IMR-90 (cell line): ENCODE measurements at regions not wholly inside any gene's neighbourhood (a gene's known extent, or its start where the extent isn't known, plus 50 kb on each side); places are given as distances from the start of the nearest gene placed in this dataset.

Experiments used
- BHLHE40 ChIP-seq: fragments of 150-350 bp; IDR thresholded peaks from 2 replicates; pipeline ENCODE4 v1.6.1; 2016; ENCODE audit warnings: mild to moderate bottlenecking, low read depth, low read length
- CEBPB ChIP-seq: IDR thresholded peaks from 2 replicates; pipeline ENCODE4 v1.6.1; 2012; ENCODE audit warnings: low read depth, low read length, improper control_type of control experiment
- CHD1 ChIP-seq: IDR thresholded peaks from 2 replicates; pipeline ENCODE4 v1.6.1; 2012; ENCODE audit warnings: low read depth, low read length, improper control_type of control experiment
- RAD21 ChIP-seq: IDR thresholded peaks from 2 replicates; pipeline ENCODE4 v1.6.1; 2012; ENCODE audit warnings: low read length, improper control_type of control experiment
- RCOR1 ChIP-seq: IDR thresholded peaks from 2 replicates; pipeline ENCODE4 v1.6.1; 2012; ENCODE audit warnings: mild to moderate bottlenecking, low read length, improper control_type of control experiment; ENCODE audit not compliant: insufficient replicate concordance
- RFX5 ChIP-seq: IDR thresholded peaks from 2 replicates; pipeline ENCODE4 v1.8.0; 2012; ENCODE audit warnings: low read depth, mild to moderate bottlenecking, low read length, moderate library complexity
- TF ChIP-seq, protein P1 (sequence below): conservative IDR thresholded peaks from 2 replicates; pipeline ENCODE4 v1.5.1; 2012; ENCODE audit warnings: mild to moderate bottlenecking, low read depth, low read length, improper control_type of control experiment
- TF ChIP-seq, protein P2 (sequence below): fragments of 150-350 bp; IDR thresholded peaks from 2 replicates; pipeline ENCODE4 v1.6.1; 2017; ENCODE audit warnings: mild to moderate bottlenecking, antibody characterized with exemption, low read length, low read depth

GRCh38 chr21:16033193-16033592, 303.4 kb downstream of the USP25 start:
- TF ChIP-seq, protein P1, sequence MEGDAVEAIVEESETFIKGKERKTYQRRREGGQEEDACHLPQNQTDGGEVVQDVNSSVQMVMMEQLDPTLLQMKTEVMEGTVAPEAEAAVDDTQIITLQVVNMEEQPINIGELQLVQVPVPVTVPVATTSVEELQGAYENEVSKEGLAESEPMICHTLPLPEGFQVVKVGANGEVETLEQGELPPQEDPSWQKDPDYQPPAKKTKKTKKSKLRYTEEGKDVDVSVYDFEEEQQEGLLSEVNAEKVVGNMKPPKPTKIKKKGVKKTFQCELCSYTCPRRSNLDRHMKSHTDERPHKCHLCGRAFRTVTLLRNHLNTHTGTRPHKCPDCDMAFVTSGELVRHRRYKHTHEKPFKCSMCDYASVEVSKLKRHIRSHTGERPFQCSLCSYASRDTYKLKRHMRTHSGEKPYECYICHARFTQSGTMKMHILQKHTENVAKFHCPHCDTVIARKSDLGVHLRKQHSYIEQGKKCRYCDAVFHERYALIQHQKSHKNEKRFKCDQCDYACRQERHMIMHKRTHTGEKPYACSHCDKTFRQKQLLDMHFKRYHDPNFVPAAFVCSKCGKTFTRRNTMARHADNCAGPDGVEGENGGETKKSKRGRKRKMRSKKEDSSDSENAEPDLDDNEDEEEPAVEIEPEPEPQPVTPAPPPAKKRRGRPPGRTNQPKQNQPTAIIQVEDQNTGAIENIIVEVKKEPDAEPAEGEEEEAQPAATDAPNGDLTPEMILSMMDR, result no peak
- TF ChIP-seq RFX5 (no peak), CEBPB (no peak), RCOR1 (no peak), RAD21 (no peak), BHLHE40 (no peak), CHD1 (no peak)
- TF ChIP-seq, protein P2, sequence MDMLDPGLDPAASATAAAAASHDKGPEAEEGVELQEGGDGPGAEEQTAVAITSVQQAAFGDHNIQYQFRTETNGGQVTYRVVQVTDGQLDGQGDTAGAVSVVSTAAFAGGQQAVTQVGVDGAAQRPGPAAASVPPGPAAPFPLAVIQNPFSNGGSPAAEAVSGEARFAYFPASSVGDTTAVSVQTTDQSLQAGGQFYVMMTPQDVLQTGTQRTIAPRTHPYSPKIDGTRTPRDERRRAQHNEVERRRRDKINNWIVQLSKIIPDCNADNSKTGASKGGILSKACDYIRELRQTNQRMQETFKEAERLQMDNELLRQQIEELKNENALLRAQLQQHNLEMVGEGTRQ, result no peak
